ENCODE measurements at regions not wholly inside any gene's neighbourhood (a gene's known extent, or its start where the extent isn't known, plus 50 kb on each side); places are given as distances from the start of the nearest gene placed in this dataset.
"Not testable (repeated sequence)": the region's sequence is repeated elsewhere in the genome, so short reads cannot be mapped to it uniquely, and the experiment has no call there.

GRCh38 chr16:60150907-60151306 lies 1416.8 kb upstream of the GOT2 start:
- 75 to 87% methylated on average over 3 of the region's 3 CpGs for WGBS, 2 donors
- H3K4me1 ChIP-seq = no peaks in the 10 kb centered on the region
- intact Hi-C loops (cut with DNase I) = no loop called here
- DNase-seq = no peak
- H3K4me3 ChIP-seq = no peak overlapping the region
- no peaks in the 10 kb centered on the region for H3K9me3 ChIP-seq
- no peaks in the 10 kb centered on the region for H3K27me3 ChIP-seq
- no peak for TF ChIP-seq CTCF (IDR thresholded peaks at IDR 0.05)
- no peak for TF ChIP-seq POLR2AphosphoS5 (IDR thresholded peaks at IDR 0.05)
- no peak overlapping the region for H3K27ac ChIP-seq
- H3K36me3 ChIP-seq = no peaks in the 10 kb centered on the region

- intact Hi-C loops (cut with DNase I) = no loop called here
These were observed 1409.2 kb upstream of the GOT2 start for GRCh38 chr16:60143348-60143705.

GRCh38 chr16:60142619-60143347 lies 1408.7 kb upstream of the GOT2 start:
- H3K9me3 ChIP-seq = peaks cover 0 to 7% (median 4%) of the 10 kb centered on the region in 4 donors
- DNase-seq = no peak
- H3K27ac ChIP-seq = no peak overlapping the region
- no peaks in the 10 kb centered on the region for H3K4me1 ChIP-seq
- no peaks in the 10 kb centered on the region for H3K27me3 ChIP-seq
- TF ChIP-seq POLR2A (IDR thresholded peaks at IDR 0.05) (no peak), CTCF (IDR thresholded peaks at IDR 0.05) (no peak), POLR2AphosphoS5 (IDR thresholded peaks at IDR 0.05) (no peak), EP300 (IDR thresholded peaks at IDR 0.05) (no peak)
- no peak overlapping the region for H3K4me3 ChIP-seq
- WGBS, 2 donors = 71 to 72% methylated on average over 1 of the region's 1 CpG
- intact Hi-C loops (cut with DNase I) = no loop called here
- H3K36me3 ChIP-seq = no peaks in the 10 kb centered on the region

More at GRCh38 chr16:60143348-60143705, 1409.2 kb upstream of the GOT2 start:
- WGBS, 2 donors = 87 to 91% methylated on average over 1 of the region's 1 CpG
- Histone ChIP-seq H3K27ac (no peak overlapping the region), H3K4me3 (no peak overlapping the region), H3K36me3 (no peaks in the 10 kb centered on the region), H3K9me3 (peaks cover 0 to 7% (median 2%) of the 10 kb centered on the region in 4 donors), H3K4me1 (no peaks in the 10 kb centered on the region), H3K27me3 (no peaks in the 10 kb centered on the region)
- TF ChIP-seq POLR2A (IDR thresholded peaks at IDR 0.05) = no peak
- no peak for TF ChIP-seq CTCF (IDR thresholded peaks at IDR 0.05)
- TF ChIP-seq POLR2AphosphoS5 (IDR thresholded peaks at IDR 0.05) = no peak
- TF ChIP-seq EP300 (IDR thresholded peaks at IDR 0.05) = no peak
- DNase-seq = no peak

GRCh38 chr16:60137891-60138290 lies 1403.8 kb upstream of the GOT2 start:
- Histone ChIP-seq H3K27me3 (no peaks in the 10 kb centered on the region), H3K4me3 (no peak overlapping the region), H3K36me3 (no peaks in the 10 kb centered on the region), H3K9me3 (peaks cover 0 to 7% (median 5%) of the 10 kb centered on the region in 4 donors), H3K4me1 (no peaks in the 10 kb centered on the region), H3K27ac (no peak overlapping the region)
- intact Hi-C loops (cut with DNase I) = no loop called here
- TF ChIP-seq POLR2AphosphoS5 (IDR thresholded peaks at IDR 0.05) (no peak), CTCF (IDR thresholded peaks at IDR 0.05) (no peak), EP300 (IDR thresholded peaks at IDR 0.05) (no peak), POLR2A (IDR thresholded peaks at IDR 0.05) (no peak)
- no peak for DNase-seq

GRCh38 chr16:60127196-60127595 lies 1393.1 kb upstream of the GOT2 start:
- intact Hi-C loops (cut with DNase I) = no loop called here
- 78 to 86% methylated on average over 1 of the region's 1 CpG for WGBS, 2 donors
- no peak overlapping the region for H3K27ac ChIP-seq
- no peaks in the 10 kb centered on the region for H3K27me3 ChIP-seq
- no peaks in the 10 kb centered on the region for H3K36me3 ChIP-seq
- DNase-seq = no peak
- H3K4me1 ChIP-seq = no peaks in the 10 kb centered on the region
- no peak overlapping the region for H3K4me3 ChIP-seq
- H3K9me3 ChIP-seq = no peaks in the 10 kb centered on the region
- TF ChIP-seq POLR2AphosphoS5 (IDR thresholded peaks at IDR 0.05) (no peak), CTCF (IDR thresholded peaks at IDR 0.05) (no peak), POLR2A (IDR thresholded peaks at IDR 0.05) (no peak), EP300 (IDR thresholded peaks at IDR 0.05) (no peak)

GRCh38 chr16:60126115-60126514 lies 1392.0 kb upstream of the GOT2 start:
- DNase-seq; intact Hi-C loops (cut with DNase I); H3K27ac ChIP-seq; H3K9me3 ChIP-seq; H3K4me1 ChIP-seq; H3K36me3 ChIP-seq; H3K4me3 ChIP-seq; H3K27me3 ChIP-seq: not testable (repeated sequence)
- 90 to 92% methylated on average over 2 of the region's 2 CpGs for WGBS, 2 donors
